ENCODE measurements at regions not wholly inside any gene's neighbourhood (a gene's known extent, or its start where the extent isn't known, plus 50 kb on each side); places are given as distances from the start of the nearest gene placed in this dataset.
"Not testable (repeated sequence)": the region's sequence is repeated elsewhere in the genome, so short reads cannot be mapped to it uniquely, and the experiment has no call there.

DNA sequence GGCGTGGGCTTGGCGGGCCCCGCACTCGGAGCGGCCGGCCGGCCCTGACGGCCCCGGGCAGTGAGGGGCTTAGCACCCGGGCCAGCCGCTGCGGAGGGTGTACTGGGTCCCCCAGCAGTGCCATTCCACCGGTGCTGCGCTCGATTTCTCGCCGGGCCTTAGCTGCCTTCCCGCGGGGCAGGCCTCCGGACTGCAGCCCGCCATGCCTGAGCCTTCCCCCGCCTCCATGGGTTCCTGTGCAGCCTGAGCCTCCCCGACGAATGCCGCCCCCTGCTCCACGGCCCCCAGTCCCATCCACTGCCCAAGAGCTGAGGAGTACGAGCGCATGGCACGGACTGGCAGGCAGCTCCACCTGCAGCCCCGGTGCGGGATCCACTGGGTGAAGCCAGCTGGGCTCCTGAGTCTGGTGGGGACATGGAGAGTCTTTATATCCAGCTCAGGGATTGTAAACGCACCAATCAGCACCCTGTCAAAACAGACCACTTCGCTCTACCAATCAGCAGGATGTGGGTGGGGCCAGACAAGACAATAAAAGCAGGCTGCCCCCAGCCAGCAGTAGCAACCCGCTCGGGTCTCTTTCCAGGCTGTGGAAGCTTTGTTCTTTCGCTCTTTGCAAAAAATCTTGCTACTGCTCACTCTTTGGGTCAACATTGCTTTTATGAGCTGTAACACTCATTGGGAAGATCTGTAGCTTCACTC lies 501.2 kb upstream of the DPH6 start:
- TF ChIP-seq, protein P1, sequence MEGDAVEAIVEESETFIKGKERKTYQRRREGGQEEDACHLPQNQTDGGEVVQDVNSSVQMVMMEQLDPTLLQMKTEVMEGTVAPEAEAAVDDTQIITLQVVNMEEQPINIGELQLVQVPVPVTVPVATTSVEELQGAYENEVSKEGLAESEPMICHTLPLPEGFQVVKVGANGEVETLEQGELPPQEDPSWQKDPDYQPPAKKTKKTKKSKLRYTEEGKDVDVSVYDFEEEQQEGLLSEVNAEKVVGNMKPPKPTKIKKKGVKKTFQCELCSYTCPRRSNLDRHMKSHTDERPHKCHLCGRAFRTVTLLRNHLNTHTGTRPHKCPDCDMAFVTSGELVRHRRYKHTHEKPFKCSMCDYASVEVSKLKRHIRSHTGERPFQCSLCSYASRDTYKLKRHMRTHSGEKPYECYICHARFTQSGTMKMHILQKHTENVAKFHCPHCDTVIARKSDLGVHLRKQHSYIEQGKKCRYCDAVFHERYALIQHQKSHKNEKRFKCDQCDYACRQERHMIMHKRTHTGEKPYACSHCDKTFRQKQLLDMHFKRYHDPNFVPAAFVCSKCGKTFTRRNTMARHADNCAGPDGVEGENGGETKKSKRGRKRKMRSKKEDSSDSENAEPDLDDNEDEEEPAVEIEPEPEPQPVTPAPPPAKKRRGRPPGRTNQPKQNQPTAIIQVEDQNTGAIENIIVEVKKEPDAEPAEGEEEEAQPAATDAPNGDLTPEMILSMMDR (conservative IDR thresholded peaks at IDR 0.05) = not testable (repeated sequence)
- TF ChIP-seq ZFX (IDR thresholded peaks at IDR 0.05) = not testable (repeated sequence)

Data from C4-2B (cell line).